Brain microvascular endothelial cell (primary cell): ENCODE measurements at regions not wholly inside any gene's neighbourhood (a gene's known extent, or its start where the extent isn't known, plus 50 kb on each side); places are given as distances from the start of the nearest gene placed in this dataset.

Source experiments
- DNase-seq: peaks from one replicate; pipeline ENCODE4 v3.0.0-alpha.2; 2020
- H3K27ac ChIP-seq: fragments of 250-450 bp; sonication (Bioruptor Pico); 2 replicates; pipeline ENCODE4 v1.5.1; 2020; ENCODE audit warnings: mild to moderate bottlenecking, moderate library complexity
- H3K27me3 ChIP-seq: fragments of 250-450 bp; sonication (Bioruptor Pico); replicated peaks from 2 replicates; pipeline ENCODE4 v1.5.1; 2020; ENCODE audit warnings: mild to moderate bottlenecking
- H3K36me3 ChIP-seq: fragments of 250-450 bp; sonication (Bioruptor Pico); replicated peaks from 2 replicates; pipeline ENCODE4 v1.5.1; 2020; ENCODE audit warnings: mild to moderate bottlenecking
- H3K4me3 ChIP-seq: 2 replicates; pipeline ENCODE4 v1.5.1; 2011; ENCODE audit warnings: low read depth, mild to moderate bottlenecking, control low read depth, low read length, moderate library complexity
- in situ Hi-C: cut with HindIII; loops from 2 replicates; pipeline ENCODE4 v1.10.0; 2017; ENCODE audit warnings: low sequenced_read_pairs, low pct_ligation_motif_present
- TF ChIP-seq, protein P1 (sequence below): IDR thresholded peaks from 2 replicates; pipeline ENCODE4 v1.5.1; 2011; ENCODE audit warnings: low read depth, mild to moderate bottlenecking, moderate library complexity, low read length, control low read depth, inconsistent platforms; ENCODE audit errors: missing control alignments

DNA sequence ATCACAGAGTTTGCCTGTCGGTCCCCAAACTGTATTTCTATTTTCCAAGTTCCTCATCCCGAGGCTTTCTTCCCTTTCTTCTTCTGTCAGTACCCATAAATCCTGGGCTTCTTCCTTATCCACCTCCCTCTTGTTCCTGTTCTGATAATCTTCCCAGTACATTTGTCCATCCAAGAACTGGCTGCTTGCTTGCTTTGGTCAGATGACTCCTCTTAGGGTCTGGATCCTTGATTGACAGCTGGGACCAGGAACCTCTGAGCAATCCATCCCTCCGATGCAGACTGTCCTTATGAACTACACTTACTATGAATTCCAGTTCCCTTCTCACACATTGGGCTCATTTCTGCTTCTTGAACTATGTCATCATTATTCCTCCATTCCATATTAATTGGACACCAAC lies 275.3 kb upstream of the CITED2 start:
- DNase-seq, result no peak
- H3K27me3 ChIP-seq, result no peaks in the 10 kb centered on the region
- in situ Hi-C loops, result no loop called here
- no peak overlapping the region for H3K4me3 ChIP-seq
- no peak overlapping the region for H3K27ac ChIP-seq
- no peaks in the 10 kb centered on the region for H3K36me3 ChIP-seq
- TF ChIP-seq, protein P1, sequence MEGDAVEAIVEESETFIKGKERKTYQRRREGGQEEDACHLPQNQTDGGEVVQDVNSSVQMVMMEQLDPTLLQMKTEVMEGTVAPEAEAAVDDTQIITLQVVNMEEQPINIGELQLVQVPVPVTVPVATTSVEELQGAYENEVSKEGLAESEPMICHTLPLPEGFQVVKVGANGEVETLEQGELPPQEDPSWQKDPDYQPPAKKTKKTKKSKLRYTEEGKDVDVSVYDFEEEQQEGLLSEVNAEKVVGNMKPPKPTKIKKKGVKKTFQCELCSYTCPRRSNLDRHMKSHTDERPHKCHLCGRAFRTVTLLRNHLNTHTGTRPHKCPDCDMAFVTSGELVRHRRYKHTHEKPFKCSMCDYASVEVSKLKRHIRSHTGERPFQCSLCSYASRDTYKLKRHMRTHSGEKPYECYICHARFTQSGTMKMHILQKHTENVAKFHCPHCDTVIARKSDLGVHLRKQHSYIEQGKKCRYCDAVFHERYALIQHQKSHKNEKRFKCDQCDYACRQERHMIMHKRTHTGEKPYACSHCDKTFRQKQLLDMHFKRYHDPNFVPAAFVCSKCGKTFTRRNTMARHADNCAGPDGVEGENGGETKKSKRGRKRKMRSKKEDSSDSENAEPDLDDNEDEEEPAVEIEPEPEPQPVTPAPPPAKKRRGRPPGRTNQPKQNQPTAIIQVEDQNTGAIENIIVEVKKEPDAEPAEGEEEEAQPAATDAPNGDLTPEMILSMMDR, result no peak

DNA sequence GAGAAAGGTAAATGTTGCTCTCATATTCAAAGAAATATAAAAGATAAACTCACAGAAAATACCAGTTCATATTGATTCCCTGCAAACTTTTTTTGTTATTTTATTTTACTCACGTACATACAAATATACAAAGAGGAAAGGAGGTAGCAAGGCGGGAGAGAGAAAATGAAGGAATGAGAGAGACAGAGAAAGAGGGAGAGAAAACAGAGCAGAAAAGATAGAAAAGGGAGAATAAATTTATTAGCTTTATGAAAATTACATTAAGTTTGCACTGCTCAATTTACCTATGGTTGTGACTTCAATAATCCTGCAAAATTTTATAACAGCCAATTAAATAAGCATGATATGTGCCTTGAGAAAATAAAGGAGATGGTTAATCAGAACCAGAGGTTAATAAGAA lies 274.7 kb upstream of the CITED2 start:
- no peak overlapping the region for H3K4me3 ChIP-seq
- H3K27me3 ChIP-seq, result no peaks in the 10 kb centered on the region
- no peaks in the 10 kb centered on the region for H3K36me3 ChIP-seq
- DNase-seq, result no peak
- in situ Hi-C loops, result no loop called here
- TF ChIP-seq, protein P1, result no peak
- H3K27ac ChIP-seq, result no peak overlapping the region

- Histone ChIP-seq H3K27ac (no peak overlapping the region), H3K4me3 (no peak overlapping the region), H3K27me3 (no peaks in the 10 kb centered on the region), H3K36me3 (no peaks in the 10 kb centered on the region)
- no peak for DNase-seq
- TF ChIP-seq, protein P1, result no peak
- in situ Hi-C loops, result no loop called here
Observed at GRCh38 chr6:139648430-139649000, 274.1 kb upstream of the CITED2 start.

DNA sequence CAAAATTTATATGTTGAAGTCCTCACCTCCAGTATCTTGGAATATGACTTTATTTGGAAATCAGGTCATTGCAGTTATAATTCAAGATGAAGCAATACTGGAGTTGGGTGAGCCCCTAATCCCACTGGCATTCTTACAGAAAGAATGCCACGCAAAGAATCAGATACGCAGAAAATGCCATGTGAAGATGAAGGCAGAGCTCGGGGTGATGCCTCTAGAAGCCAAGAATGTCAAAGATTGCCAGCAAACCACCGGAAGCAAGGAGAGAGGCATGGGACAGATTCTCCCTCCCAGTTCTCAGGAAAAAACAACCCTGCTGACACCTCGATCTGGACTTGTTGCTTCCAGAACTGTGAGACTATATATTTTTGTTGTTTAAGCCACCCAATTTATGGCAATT lies 273.4 kb upstream of the CITED2 start:
- Histone ChIP-seq H3K4me3 (no peak overlapping the region), H3K27me3 (no peaks in the 10 kb centered on the region), H3K36me3 (no peaks in the 10 kb centered on the region), H3K27ac (no peak overlapping the region)
- no peak for DNase-seq
- in situ Hi-C loops, result no loop called here
- TF ChIP-seq, protein P1, result no peak

- in situ Hi-C loops, result no loop called here
- no peaks in the 10 kb centered on the region for H3K27me3 ChIP-seq
- DNase-seq, result no peak
Observed at GRCh38 chr6:139647016-139647415, 272.6 kb upstream of the CITED2 start.

More at GRCh38 chr6:139647016-139647415, 272.6 kb upstream of the CITED2 start:
- no peak overlapping the region for H3K4me3 ChIP-seq
- no peak overlapping the region for H3K27ac ChIP-seq
- TF ChIP-seq, protein P1, result no peak
- H3K36me3 ChIP-seq, result no peaks in the 10 kb centered on the region
